GM12891 (cell line): ENCODE measurements at regions not wholly inside any gene's neighbourhood (a gene's known extent, or its start where the extent isn't known, plus 50 kb on each side); places are given as distances from the start of the nearest gene placed in this dataset.

ENCODE experiments used
- PAX5 ChIP-seq: IDR thresholded peaks from 2 replicates; pipeline ENCODE4 v1.6.1; 2011; ENCODE audit warnings: low read length, moderate library complexity, mild to moderate bottlenecking; ENCODE audit not compliant: insufficient read depth, severe bottlenecking
- POLR2A ChIP-seq: IDR thresholded peaks from 2 replicates; pipeline ENCODE4 v1.6.1; 2011; ENCODE audit warnings: low read depth, low read length, control low read depth
- POLR2AphosphoS5 ChIP-seq: IDR thresholded peaks from 2 replicates; pipeline ENCODE4 v1.6.1; 2011; ENCODE audit warnings: low read depth, low read length, control low read depth
- SPI1 ChIP-seq: IDR thresholded peaks from 2 replicates; pipeline ENCODE4 v1.6.1; 2011; ENCODE audit warnings: low read depth, low read length, control low read depth
- TAF1 ChIP-seq: IDR thresholded peaks from 2 replicates; pipeline ENCODE4 v1.6.1; 2011; ENCODE audit warnings: low read depth, low read length, control low read depth

DNA sequence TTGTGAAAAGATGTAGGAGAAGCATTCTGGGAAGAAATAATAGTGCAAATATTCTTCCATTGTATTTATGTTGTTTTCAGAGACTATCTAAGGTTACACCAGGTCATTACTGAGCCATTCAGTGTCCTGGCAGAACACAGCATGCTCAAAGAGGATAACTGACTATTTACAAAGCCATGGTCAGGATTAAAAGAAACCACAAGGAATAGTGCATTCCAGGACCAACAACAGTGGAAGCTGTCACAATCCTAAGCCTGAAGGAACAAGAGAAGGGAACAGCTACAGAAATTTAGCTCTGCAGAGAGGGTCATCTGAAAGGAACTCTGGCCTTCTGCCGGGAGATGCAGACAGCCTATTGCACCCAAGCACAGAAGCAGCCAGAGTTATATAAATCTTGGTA, 116.7 kb downstream of the DSC3 start:
- TF ChIP-seq POLR2AphosphoS5, result no peak
- no peak for TF ChIP-seq POLR2A
- TF ChIP-seq TAF1, result no peak
- no peak for TF ChIP-seq SPI1
- TF ChIP-seq PAX5, result no peak
